ENCODE measurements at regions not wholly inside any gene's neighbourhood (a gene's known extent, or its start where the extent isn't known, plus 50 kb on each side); places are given as distances from the start of the nearest gene placed in this dataset.

DNA sequence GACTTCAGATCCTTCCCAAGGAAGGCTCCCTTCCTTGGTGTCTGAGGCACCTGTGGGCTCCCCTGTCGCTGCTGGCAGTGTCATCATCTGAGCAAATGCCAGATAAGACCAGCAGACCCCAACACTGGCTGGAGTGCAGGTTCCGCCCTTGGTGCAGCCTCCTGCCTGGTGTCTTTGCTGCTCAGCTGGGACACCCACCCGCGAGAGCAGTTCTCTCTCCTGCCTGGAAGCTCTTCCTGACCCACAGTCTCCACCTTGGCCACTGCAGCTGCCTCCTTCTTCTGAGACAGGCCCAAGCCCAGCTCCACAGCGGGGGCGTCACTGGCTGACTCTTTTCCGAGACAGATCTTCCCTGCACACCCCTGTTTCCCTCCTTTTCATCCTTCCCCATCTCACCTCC is 395.7 kb upstream of the MAP3K7 start:
- no peak for FAIRE-seq

DNA sequence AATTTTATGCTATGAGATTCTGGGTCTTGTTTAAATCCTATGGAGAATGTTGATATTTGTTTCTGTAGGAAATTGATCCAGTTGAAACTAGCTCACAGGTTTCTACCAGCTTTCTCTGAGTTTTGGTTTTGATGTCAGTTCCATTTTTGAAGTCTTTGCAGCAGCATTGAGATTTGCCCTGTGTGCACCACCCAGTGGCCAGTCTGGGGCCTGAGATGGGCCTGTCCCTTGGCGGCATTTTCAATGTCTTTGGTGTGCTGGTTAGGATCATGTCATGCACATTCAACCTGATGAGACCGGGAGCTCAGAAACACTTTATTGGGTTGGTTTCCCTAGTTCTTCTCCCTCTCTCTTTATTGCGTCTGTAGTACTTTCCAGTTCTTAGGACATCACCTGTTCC is 395.2 kb upstream of the MAP3K7 start:
- FAIRE-seq = no peak

DNA sequence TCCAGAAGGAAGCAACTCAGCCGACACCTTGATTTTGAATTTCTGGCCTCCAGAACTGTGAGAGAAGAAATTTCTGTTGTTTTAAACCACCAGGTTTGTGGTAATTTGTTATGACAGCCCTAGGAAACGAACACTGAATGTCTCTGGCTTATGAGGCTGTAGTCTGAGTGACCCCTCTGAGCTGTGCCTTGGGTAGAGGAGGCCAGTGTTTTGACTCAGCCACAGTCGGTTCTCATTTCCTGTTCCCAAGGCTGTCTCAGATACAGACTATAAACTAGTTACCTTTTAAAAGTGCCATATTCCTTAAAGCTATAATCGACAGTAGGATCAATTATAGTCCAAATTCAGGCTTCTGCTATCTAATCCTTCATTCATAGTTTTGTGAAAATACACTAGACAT is 391.2 kb upstream of the MAP3K7 start:
- no peak for FAIRE-seq

DNA sequence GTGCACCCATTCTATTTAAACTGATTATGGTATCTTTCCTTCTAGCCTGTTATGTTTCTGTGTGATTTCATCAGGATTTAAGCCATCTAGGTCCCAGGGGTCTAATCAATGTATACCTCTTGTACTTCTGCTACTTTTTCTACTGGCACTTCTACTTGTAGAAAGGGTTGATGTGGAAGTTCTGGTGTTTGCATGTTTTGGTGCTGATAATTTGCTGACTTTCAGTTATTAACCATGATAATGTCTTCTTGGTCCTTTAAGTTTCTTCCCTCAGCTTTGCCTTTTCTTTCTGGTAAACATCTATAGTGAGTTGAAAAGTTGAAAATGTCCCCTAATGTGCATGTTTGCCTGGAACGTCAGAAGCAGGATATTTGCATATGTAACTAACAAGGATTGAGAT is 390.6 kb upstream of the MAP3K7 start:
- no peak for FAIRE-seq

DNA sequence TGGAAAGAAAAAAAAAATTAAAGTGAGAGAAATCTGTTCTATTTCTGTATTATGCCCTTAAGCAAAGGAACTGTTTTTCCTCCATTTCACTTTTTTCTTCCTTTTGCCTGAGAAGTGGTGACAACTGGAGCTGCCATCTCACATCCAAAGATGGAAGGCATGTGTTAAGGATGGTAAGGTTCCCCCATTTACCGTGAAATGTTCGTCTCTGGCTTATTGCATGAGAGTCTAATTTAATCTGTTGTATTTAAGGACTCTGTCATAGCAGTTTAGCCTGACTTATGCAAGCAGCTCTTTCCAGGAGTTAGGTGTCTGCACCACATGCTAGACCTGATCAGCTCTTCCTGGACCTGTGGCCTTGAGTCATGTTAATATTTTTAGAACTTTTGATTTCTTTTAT is 389.5 kb upstream of the MAP3K7 start:
- no peak for FAIRE-seq

DNA sequence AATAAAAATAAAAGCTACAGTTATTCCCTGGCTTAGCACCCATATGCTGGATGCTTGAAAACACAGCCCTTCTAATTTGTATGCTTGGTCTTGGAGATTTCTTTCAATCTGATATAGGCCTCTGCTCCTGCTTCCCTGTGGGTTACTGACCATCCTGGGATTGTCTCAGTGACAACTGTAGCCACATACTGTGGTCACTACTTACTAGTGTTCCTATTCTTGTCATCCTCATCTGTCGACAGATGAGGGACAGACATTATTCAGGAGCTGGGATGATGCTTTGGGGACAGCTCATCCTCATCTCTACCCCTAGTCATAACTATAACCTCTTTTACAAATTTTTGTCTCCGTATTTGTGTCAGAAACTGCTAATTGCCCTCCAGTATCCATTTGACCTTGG is 388.9 kb upstream of the MAP3K7 start:
- no peak for FAIRE-seq

DNA sequence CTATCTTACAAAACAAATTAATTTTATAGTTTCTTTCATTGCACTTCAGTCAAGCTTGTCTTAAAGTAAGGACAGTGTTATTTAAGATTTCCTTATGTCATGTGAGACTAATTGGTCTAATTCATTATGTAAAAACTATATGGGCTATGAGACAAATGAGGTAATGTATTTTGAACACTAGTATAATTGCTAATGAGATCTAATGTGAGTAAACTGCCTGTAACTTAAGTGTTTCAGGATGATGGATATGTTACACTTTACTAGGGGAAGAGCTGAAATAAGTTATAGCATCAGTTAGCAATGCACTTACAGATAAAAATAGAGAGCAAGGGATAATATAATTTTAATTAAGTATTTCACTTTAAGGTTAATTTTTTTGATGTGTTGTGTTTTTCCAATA is 386.3 kb upstream of the MAP3K7 start:
- no peak for FAIRE-seq

DNA sequence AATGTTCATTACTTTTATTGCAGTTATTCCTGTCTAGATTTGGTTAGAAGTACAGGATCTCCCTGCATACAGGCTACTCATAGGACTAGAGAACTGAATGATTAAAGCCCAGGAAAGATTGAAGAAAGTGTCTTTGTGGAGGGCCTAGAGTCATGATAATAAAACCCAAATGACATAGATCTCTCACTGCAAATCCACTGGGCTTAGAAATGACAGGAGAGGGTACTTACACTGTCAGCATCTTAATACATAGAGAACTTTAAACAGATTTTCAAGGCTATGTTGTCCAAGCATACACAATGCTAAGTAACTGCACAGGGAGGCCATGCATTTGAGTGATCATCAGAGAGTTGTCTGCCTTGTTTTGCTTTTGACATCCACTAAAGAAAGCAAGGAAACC is 383.8 kb upstream of the MAP3K7 start:
- no peak for FAIRE-seq

DNA sequence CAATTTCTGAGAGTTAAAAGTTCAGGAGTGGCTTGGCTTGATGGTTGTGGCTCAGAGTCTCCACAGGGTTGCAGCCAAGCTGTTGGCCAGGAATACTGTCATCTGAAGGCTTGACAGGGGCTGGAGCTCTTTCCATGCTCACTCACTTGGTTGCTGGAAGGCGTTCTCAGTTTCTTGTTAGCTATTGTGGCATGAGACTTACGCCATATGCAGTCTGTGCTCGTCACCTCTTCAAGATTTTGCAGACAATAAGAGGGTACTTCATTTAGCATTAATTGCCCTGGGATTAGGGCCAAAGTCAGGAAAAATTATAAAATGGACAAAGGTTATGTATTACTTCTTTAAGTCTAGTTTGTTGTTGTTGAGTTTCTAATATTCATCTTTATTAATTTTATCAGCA is 380.6 kb upstream of the MAP3K7 start:
- no peak for FAIRE-seq

DNA sequence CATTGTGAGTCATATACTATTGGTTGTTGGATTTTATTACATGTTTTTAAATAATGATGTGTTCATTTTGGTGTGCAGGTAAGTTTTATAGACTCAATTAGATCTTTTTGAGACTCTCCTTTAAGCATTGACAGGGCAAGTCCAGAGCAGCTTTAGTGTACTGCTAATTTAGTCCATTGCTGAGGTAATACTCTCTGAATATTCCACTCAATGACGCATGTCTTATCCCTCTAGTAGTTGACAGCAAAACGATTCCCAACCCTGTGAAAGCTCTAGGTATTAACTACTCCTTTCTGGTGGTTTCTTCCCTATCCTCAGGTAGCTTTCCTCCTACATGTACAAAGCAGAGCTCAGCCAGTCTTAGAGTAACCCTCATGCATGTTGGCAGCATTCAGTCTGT is 373.5 kb upstream of the MAP3K7 start:
- no peak for FAIRE-seq

DNA sequence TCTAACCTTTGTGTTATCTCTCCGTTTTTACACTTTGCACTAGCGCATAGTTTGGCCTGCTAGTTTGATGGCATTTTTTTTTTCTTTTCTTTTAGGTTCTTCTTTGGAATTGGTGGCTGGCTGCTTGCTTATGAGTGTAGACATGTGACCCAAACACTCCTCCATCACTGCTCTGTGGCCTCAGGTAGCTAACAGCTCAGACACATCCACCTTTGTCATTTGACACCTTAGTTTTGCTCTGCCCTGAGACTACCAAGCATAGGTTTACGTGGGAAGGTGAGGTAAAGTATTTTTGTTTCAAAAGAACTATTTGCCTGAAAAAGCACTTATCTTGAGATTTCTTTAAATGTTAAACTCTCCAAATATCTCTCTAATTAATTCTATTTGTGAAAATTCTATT is 368.4 kb upstream of the MAP3K7 start:
- FAIRE-seq = no peak

DNA sequence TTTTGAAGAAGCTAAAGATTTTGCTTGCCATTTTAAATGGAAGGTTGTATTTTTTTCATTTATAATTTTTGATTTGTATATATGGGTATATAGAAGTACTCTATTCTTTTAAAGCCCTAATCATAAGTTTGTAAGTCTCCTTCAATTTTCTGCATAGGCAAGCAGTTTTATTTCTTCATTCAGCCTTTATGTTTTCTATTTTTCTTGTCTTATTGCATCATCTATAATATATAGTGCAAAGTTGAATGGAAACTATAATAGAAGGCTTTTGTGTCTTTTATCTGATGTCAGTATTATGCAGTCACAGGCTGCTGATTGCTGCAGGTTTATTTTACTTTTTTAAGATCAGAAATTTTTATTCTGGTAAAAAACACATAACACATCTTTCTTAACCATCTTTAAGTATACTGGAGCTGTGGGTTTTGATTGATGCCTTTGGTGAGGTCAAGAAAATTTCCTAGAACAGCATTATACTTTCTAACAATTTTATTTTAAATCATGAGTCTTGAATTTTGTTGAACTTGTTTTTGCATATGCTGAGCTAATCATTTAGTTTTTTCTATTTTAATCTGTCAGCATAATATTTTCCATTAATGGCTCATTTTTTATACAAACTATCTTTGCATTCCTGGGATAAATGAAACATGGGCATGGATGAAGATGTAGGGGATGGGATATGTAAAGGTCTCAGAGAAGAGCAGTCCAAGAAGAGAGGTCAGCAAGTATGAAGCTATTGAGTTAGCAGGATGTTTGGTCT is 366.7 kb upstream of the MAP3K7 start:
- FAIRE-seq = no peak

DNA sequence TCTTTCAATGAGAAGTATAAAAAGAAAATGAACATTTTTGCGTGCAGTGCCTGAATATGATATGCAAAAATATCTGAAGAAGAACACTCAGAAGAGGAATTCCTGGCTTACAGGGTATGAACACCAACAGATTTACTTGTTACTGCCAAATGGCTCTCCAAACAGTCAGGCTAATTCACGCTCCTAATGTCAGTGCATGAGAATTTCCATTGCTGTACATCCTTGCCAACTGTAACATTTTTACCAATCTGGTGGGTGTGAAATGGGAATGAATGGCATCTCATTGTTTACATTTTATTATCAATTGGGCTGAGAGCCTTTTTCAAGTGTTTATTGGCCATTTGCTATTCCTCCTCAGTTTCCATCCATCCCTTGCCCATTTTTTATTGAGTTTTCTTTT is 365.3 kb upstream of the MAP3K7 start:
- no peak for FAIRE-seq

DNA sequence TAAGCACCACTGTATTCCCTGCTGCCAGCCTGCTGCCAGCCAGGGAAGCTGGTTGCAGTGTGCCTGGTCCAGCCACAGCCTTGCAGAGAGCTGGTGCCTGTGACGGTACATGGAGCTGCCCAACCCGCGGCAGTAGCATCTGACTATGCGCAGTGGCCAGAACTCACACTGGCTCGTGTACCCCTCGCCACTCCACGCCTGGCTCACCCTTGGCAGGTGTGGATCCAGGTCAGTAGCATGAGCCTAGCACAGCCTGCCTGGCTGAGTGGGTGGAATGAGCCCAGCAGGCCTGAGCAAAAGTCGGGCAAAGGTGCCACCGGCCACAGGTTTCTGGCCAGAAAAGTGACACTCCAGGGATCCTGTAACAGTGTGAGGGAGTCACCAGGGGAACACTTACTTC is 361.7 kb upstream of the MAP3K7 start:
- no peak for FAIRE-seq

DNA sequence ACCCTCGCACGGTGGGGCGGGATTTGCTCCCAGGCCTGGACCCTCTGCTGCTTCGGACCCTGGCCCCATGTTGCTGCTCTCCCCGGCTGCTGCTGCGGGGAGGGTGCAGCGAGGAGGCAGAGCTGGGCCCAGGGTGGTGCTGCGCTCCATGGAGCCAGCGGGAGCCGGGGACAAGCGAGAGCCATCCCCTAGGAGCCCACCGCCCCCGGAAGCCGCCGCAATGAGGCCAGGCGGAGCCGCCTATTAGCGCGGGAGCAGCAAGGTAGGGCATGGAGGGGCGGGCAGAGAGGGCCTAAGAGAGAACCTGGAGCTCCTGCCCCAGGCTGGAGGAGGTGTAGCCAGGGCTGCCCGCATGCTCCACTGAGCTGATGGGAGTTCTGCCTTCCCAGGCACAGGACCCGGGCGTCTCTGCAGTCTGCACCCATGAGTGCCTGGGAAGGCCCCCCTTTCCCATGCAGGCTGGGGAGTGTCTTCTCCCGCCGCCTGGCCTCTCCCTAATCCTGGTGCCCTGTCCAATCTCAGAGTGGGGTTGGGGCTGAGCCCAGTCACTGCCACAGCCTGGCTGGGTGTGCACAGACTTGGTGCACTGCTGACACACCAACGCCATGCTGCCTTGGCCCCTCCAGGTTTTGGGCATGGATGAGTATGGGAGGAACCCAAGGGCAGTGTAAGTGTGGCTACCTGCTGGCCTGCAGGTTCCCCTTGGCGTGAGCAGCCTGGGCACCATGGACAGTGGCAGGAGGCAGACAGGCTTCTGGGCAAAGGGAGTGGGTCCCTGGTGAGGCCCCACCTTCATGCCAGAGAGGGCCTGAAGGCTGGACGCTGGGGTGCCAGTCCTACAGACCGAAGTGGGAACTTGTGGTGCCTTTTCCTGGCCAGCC is 360.6 kb upstream of the MAP3K7 start:
- no peak for FAIRE-seq

DNA sequence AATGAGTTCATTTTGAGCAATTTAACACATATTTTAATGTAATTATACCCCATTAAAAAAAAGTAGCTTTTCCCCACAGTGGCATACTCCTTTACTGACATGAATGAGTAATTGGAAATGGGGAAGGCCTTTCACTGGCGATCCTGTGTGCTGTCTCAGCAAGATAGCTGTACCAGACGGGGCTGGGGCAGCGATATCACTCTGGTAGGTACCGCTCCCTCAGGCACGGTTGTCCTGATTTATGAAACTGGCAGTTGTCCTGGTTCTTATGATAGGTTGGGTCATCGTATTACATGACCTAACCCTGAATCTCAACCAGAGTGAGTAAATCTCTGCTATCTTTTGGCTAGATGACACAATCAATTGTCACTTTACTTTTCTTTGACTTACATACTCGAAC is 355.0 kb upstream of the MAP3K7 start:
- FAIRE-seq = no peak

DNA sequence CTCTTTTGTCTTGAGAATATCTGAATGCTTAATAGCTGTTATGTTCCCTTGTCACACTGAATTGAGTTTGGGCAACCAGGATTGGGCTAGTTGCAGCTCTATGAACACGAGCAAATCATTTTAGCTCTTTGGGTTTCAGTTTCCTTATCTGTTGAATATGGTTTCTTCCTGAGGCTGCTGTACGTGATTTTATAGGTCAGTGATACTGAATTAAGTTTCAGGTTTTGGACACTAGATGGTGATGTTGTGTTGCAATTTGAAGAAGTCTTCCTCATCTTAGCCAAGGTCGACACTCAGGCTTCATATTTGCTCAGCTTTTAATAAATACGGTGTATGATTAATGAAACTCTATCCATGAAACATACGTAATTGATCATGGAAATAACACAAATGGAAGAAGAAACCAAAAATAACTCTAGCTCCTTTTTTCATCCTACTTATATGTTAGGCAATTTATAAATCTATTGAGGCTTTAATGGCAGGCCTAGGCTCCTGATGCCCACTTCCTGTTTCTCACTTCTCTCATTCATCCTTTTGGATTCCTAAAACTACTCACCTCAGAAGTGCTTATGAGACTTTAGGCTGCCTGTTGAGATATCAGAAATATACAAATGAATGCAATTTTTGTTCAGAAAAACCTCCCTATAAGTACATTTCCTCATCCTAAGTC is 354.1 kb upstream of the MAP3K7 start:
- FAIRE-seq = no peak

DNA sequence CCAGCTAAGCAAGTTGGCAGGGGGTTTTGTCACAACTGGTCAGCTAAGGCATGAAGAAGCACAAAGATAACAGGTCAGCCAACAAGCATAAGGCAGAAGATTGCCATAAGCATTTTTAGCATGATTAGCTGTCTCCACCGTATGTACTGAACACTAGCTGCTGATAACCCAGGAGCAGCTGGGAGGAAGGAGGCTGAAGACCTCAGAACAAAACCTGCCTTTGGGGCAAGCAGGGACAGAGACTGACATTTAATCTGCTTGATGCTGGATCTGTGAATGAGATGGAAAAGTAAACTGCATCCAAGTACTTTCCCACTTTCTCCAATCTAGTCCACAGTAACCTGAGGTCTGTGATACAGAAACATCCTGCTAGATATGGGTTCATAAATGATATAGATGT is 353.0 kb upstream of the MAP3K7 start:
- FAIRE-seq = no peak

DNA sequence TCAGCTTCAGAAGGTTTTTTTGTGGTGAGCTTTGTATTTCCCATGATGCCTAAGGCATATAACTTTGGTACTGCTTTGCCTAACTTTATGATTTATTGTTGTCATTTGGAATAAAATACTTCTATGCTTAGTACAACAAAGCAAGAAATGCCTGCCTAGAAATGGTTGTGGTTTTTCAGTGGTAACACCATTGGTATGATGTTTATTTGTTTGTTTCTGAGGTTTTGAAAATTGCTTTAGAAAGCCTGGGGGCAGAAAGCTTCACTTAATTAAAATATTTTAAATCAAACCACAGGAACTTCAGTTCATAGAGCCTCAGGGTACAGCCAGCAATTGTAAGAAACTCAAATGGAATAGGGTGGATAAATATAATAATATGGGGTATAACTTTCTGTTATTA is 351.2 kb upstream of the MAP3K7 start:
- no peak for FAIRE-seq

DNA sequence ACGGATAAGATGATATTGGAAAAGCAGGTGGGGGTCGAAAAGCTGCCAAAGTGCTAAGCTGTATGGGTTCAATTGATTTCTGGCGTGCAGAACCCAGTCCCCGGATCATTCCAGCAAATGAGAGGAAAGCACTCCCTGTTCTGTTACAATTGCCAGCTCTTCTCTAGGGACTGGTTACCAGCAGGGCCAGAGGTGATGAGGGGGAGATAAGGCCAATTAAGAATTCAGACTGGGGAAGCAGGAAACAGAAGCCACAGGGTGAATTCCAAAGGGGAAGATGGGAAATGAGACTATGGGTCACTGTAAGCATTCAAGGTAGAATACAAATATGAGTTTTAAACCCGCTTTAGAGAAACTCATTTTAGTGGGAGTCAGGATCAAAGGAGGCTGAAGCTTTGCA is 349.4 kb upstream of the MAP3K7 start:
- no peak for FAIRE-seq

DNA sequence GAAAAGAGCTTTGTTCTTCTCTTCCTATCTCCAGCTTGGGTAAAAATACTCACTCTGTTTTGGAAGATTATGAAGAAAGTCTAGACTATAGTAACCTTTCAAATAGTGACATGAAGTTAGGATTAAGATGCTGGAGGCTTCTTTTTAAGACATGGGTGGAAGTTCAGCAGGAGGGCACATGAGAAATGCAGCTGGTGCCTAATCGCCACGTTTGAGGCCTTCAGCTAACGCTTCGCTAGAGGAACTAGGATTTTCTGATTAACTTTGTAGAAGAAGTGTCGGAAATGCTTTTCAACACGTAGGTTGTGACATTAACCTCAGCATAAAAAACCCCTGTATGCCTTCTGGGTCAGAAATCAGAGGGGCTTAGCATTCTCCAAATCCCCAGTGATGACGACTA is 348.1 kb upstream of the MAP3K7 start:
- FAIRE-seq = no peak

DNA sequence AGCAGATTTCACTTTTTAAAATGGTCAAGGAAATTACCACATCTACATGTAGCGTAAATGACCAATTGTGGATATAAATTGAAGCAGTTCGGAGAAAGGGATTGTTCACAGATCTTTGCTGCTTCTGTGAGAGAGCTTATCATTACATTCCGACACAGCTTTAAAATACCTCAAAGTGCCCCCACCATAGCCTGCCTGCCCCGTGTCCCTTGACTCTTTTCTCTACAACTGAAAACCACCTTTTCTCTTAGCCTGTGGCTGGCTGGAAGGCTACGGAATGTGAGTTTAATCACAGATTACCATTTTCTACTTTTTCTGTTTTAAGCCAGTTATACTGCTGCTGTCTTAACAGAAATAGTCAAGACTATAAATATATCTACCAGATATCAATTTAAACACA is 347.2 kb upstream of the MAP3K7 start:
- no peak for FAIRE-seq

DNA sequence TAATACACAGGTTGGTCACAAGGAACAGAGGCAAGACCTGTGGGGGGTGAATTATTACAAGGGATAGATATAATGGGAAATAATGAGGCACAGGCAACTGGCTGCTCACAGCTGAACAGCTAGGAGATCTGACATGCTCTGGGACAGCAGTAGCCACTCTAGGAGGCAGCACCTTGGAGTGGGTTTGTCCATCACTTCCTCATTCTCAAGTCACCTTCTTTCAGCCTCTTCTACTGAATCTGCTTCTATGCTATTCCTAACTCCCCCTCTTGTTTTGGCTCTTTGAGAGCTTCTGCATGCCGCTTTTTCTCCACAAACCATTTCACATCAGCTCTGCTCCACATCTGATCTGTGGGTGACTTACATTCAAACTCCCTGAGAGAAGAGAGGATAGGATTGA is 345.5 kb upstream of the MAP3K7 start:
- FAIRE-seq = no peak

DNA sequence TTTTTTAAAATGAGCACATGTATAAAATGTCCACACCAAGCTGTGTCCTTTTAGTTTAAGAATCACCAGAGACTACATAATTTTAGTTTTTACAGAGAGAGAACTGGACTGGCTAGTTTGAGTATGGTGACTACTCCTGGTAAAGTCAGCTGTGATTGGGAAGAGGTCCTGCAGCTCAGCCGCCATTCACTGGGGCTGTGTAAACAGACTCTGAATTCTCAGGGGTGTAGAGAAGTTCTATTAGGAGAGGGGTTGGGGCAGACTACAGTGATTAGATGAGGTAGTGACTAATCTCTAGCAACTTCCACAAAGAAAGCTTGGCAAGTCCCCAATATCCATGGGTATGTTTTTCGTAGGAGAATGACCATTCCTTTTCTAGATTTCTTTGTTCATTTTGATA is 341.2 kb upstream of the MAP3K7 start:
- no peak for FAIRE-seq

Data from TTC549 (cell line).